GM12874 (cell line): ENCODE measurements at regions not wholly inside any gene's neighbourhood (a gene's known extent, or its start where the extent isn't known, plus 50 kb on each side); places are given as distances from the start of the nearest gene placed in this dataset.

Source experiments
- TF ChIP-seq, protein P1 (sequence below): IDR thresholded peaks from 2 replicates; pipeline ENCODE4 v1.5.1; 2011; ENCODE audit warnings: low read depth, mild to moderate bottlenecking, control low read depth, low read length, moderate library complexity; ENCODE audit not compliant: insufficient read depth

DNA sequence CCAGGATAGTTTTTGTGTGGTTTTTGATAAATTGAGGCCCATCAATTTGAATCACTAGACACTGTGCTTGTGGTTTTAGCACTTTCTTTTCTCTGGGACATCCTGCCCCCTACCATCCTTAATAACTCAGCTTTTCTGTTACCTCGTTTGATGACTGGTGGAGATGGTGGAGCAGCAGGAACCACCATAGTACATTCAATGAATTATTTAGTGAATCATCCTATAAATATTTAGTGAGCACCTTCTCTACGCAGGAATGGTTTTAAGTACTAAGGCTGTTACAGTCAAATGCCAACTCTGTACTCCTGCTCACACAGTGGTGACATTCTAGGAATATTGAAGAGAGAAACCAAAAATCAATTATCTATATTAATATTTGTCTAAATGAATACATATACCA lies 585.2 kb downstream of the HAO1 start:
- TF ChIP-seq, protein P1, sequence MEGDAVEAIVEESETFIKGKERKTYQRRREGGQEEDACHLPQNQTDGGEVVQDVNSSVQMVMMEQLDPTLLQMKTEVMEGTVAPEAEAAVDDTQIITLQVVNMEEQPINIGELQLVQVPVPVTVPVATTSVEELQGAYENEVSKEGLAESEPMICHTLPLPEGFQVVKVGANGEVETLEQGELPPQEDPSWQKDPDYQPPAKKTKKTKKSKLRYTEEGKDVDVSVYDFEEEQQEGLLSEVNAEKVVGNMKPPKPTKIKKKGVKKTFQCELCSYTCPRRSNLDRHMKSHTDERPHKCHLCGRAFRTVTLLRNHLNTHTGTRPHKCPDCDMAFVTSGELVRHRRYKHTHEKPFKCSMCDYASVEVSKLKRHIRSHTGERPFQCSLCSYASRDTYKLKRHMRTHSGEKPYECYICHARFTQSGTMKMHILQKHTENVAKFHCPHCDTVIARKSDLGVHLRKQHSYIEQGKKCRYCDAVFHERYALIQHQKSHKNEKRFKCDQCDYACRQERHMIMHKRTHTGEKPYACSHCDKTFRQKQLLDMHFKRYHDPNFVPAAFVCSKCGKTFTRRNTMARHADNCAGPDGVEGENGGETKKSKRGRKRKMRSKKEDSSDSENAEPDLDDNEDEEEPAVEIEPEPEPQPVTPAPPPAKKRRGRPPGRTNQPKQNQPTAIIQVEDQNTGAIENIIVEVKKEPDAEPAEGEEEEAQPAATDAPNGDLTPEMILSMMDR = no peak

- TF ChIP-seq, protein P1 = 0 out of 2 replicates have a peak, but pooled peaks have one; percentile 1
Observed at GRCh38 chr20:7358670-7359069, 581.6 kb downstream of the HAO1 start.

- TF ChIP-seq, protein P1 = no peak
Observed at GRCh38 chr20:7359739-7360138, 580.5 kb downstream of the HAO1 start.

DNA sequence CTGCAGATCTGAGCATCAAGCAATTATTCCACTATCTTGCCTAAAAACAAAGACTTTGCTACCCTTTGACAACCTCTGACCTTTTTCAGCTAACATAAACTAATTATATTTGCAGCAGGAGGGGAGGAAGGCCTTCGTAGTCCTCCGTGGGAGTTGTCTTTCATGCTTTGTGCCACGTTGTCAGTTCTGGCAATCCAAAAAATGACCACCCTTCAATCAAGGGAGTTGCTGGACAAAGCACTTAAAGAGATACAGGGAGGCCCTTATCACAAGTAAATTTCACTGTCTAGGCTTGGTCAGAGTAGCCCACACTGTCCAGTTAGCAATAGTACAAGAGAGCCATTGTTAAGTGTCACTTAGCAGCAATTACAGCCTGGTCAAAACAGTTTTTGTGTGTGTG lies 578.9 kb downstream of the HAO1 start:
- TF ChIP-seq, protein P1 = no peak

DNA sequence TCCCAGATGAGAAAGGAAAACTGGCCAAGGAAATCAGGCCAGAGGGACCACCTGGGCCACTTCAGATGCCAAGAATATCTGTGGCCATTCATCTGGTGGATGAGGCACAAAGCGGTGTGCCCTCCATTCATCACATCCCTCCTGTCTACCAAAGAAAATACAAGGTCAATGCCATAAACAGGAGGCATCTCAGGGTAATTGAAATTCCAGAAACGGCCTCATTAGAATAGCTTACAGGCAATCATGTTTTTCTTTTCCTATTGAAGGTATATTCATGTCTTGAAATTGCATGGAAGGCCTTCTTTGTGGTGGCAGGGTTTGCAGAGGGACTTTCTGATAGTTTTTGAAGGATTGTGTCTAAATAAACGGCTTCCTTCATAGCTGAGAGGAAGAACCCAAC lies 578.3 kb downstream of the HAO1 start:
- TF ChIP-seq, protein P1 = no peak

DNA sequence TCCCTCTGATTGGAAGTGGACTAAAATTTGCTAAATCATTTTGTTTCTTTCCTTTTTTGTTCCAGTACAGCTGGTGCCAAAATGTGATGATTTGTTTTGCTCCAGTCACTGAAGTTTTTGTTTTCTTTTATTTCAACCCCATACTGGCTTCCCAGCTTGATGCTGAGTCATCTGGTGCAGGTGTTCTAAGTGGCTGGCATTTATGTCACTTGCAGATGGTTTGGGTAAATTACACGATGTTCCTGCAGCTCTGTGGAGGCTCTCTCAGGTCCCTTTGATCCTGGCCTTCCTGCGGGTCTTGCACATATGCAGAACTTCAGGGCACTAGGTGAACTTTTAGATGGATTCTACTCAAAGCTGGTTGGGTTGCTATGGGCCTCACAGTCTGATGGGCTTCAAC lies 577.7 kb downstream of the HAO1 start:
- TF ChIP-seq, protein P1 = no peak

- TF ChIP-seq, protein P1 = no peak
Observed at GRCh38 chr20:7366189-7366588, 574.1 kb downstream of the HAO1 start.
